ENCODE measurements at regions not wholly inside any gene's neighbourhood (a gene's known extent, or its start where the extent isn't known, plus 50 kb on each side); places are given as distances from the start of the nearest gene placed in this dataset.

DNA sequence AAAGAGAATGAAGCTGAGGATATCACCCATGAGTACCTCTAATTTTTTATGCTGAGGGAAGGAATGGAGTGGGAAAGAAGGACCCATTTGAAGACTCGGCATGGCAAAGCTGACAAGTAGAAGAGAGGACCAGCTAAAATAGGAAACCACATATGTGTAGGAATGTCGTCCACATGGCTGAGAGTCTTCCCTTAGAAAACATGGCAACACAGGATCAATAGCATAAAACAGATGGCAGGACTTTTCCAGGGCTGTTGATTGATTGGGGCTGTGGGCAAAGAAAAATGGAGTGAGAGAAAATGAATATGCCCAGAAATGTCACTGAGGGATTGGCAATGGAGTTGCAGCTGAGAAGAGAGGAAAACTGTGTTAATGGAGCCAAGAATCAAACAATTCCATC is 76.2 kb upstream of the PRICKLE2 start:
- Histone ChIP-seq H3K4me3 (ENCODE audit: low read depth, low read length) (no peak overlapping the region), H3K4me1 (ENCODE audit: control insufficient read depth, insufficient read depth, low read length, unreplicated experiment) (peaks cover 13% of the 10 kb centered on the region)

DNA sequence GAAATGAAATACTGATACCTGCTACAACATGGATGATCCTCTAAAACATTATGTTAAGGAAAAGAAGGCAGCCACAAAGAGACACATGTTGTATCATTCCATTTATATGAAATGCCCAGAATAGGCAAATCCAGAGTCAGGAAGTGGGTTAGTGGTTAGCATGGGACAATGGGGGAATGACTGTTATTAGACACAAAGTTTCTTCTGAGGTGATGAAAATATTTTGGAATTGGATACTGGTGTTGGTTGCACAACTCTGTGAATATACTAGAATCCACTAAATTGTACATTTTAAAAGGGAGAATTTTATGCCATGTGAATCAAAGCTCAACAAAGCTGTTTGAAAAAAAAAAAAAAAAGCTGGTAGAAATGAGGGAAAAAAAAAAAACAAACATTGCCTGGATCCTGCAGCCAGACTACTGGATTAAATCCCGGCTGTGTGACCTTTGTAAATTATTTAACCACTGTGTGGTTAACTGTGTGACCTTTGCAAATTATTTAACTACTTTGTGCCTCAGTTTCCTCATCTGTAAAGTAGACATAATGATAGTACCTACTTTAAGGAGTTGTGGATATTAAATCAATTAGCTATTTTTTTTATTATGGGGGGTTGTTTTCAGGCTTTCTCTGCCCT is 75.6 kb upstream of the PRICKLE2 start:
- no peaks in the 10 kb centered on the region for H3K79me2 ChIP-seq (ENCODE audit: control insufficient read depth, insufficient read depth, low read length, unreplicated experiment)
- H3K36me3 ChIP-seq (ENCODE audit: insufficient read depth, low read length) = no peaks in the 10 kb centered on the region
- H3K27ac ChIP-seq (ENCODE audit: low read depth, low read length) = peak overlapping the region; percentile 2; the same call in 1 of the 2 replicates
- no peak overlapping the region for H3K4me3 ChIP-seq (ENCODE audit: low read depth, low read length)
- peaks cover 16% of the 10 kb centered on the region for H3K4me1 ChIP-seq (ENCODE audit: control insufficient read depth, insufficient read depth, low read length, unreplicated experiment)
- no peak overlapping the region for H2AFZ ChIP-seq (ENCODE audit: low read length, unreplicated experiment)
- no peaks in the 10 kb centered on the region for H3K27me3 ChIP-seq (ENCODE audit: insufficient read depth, low read length)

More for the DNA sequence above, 76.2 kb upstream of the PRICKLE2 start:
- no peaks in the 10 kb centered on the region for H3K27me3 ChIP-seq (ENCODE audit: insufficient read depth, low read length)
- no peak overlapping the region for H2AFZ ChIP-seq (ENCODE audit: low read length, unreplicated experiment)
- no peaks in the 10 kb centered on the region for H3K36me3 ChIP-seq (ENCODE audit: insufficient read depth, low read length)
- H3K27ac ChIP-seq (ENCODE audit: low read depth, low read length) = no peak overlapping the region
- no peaks in the 10 kb centered on the region for H3K79me2 ChIP-seq (ENCODE audit: control insufficient read depth, insufficient read depth, low read length, unreplicated experiment)

DNA sequence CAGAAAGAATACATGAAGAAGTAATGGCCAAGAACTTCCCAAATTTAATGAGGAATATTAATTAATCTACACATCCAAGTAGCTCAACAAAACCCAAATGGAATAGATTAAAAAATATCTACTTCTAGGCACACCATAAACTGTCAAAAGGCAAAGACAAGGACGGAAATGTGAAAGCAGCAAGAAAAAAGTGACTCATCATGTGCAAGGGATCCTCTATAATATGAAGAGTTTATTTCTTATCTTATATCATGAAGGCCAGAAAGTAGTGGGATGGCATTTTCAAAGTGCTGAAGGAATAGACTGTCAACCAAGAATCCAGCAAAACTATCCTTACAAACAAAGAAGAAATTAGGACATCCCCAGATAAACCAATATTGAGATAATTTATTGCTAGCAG is 73.9 kb upstream of the PRICKLE2 start:
- H3K4me1 ChIP-seq (ENCODE audit: control insufficient read depth, insufficient read depth, low read length, unreplicated experiment) = peaks cover 24% of the 10 kb centered on the region
- H3K4me3 ChIP-seq (ENCODE audit: low read depth, low read length) = no peak overlapping the region
- no peaks in the 10 kb centered on the region for H3K27me3 ChIP-seq (ENCODE audit: insufficient read depth, low read length)
- no peaks in the 10 kb centered on the region for H3K79me2 ChIP-seq (ENCODE audit: control insufficient read depth, insufficient read depth, low read length, unreplicated experiment)
- H3K36me3 ChIP-seq (ENCODE audit: insufficient read depth, low read length) = no peaks in the 10 kb centered on the region
- H2AFZ ChIP-seq (ENCODE audit: low read length, unreplicated experiment) = peak overlapping the region; percentile 2
- H3K27ac ChIP-seq (ENCODE audit: low read depth, low read length) = no peak overlapping the region

DNA sequence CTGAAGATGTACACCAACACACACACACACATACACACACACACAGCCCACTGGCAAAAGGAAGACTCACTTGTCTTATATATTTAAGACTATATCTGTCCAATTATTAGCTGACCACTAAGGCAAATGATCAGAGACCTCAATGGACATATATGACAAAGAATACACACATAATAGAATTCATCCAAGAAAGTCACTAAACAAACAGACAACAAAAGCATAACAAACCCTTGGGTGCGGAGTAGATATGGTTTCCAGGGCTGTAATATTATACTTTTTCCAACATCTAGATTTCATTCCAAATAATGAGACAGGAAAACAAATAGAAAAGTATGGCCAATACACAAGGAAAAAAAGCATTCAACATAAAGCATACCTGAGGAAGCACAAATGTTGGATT is 72.3 kb upstream of the PRICKLE2 start:
- Histone ChIP-seq H3K36me3 (ENCODE audit: insufficient read depth, low read length) (no peaks in the 10 kb centered on the region), H3K27ac (ENCODE audit: low read depth, low read length) (no peak overlapping the region), H3K79me2 (ENCODE audit: control insufficient read depth, insufficient read depth, low read length, unreplicated experiment) (no peaks in the 10 kb centered on the region), H2AFZ (ENCODE audit: low read length, unreplicated experiment) (no peak overlapping the region), H3K4me1 (ENCODE audit: control insufficient read depth, insufficient read depth, low read length, unreplicated experiment) (peaks cover 24% of the 10 kb centered on the region), H3K27me3 (ENCODE audit: insufficient read depth, low read length) (no peaks in the 10 kb centered on the region), H3K4me3 (ENCODE audit: low read depth, low read length) (no peak overlapping the region)

DNA sequence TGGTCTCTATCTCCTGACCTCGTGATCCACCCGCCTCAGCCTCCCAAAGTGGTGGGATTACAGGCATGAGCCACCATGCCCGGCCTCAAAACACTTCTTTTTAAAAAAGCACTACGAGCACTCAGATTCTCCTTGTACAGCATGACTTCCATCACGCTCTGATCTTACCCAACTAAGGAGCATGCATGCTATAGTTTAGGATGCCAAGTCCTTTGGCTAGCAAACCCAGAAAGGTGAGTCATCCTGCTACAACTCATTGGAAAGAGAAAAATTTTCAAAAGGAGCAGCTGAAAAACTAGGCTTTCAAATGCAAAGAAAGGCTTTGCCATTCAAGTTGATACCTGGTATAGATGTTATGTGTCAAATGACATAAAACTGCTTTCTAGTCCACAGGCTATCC is 70.3 kb upstream of the PRICKLE2 start:
- Histone ChIP-seq H2AFZ (ENCODE audit: low read length, unreplicated experiment) (peak overlapping the region; percentile 73), H3K4me3 (ENCODE audit: low read depth, low read length) (no peak overlapping the region), H3K27me3 (ENCODE audit: insufficient read depth, low read length) (no peaks in the 10 kb centered on the region), H3K79me2 (ENCODE audit: control insufficient read depth, insufficient read depth, low read length, unreplicated experiment) (no peaks in the 10 kb centered on the region), H3K36me3 (ENCODE audit: insufficient read depth, low read length) (no peaks in the 10 kb centered on the region), H3K4me1 (ENCODE audit: control insufficient read depth, insufficient read depth, low read length, unreplicated experiment) (peaks cover 35% of the 10 kb centered on the region), H3K27ac (ENCODE audit: low read depth, low read length) (0 out of 2 replicates have a peak overlapping the region, but pooled peaks have one; percentile 9)

DNA sequence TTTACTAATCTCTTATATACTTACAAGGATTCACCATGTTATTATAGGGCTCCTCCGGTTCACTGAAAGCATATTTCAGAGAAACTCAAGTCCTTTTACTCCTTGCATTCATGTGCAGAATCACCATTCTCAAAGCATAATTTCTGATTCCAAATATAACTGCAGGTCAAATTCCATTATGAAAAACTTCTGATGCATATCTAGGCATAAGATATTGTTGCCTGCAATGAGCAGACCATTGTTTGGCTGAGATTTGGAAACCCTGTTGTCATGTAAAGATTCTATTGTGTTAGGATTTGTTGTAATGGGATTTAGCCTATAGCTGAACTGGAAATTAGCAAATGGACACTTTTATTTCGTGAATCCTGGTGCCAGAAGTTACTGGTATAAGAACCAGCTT is 69.5 kb upstream of the PRICKLE2 start:
- no peaks in the 10 kb centered on the region for H3K27me3 ChIP-seq (ENCODE audit: insufficient read depth, low read length)
- peaks cover 39% of the 10 kb centered on the region for H3K4me1 ChIP-seq (ENCODE audit: control insufficient read depth, insufficient read depth, low read length, unreplicated experiment)
- no peak overlapping the region for H2AFZ ChIP-seq (ENCODE audit: low read length, unreplicated experiment)
- no peak overlapping the region for H3K27ac ChIP-seq (ENCODE audit: low read depth, low read length)
- H3K36me3 ChIP-seq (ENCODE audit: insufficient read depth, low read length) = no peaks in the 10 kb centered on the region
- H3K4me3 ChIP-seq (ENCODE audit: low read depth, low read length) = no peak overlapping the region
- no peaks in the 10 kb centered on the region for H3K79me2 ChIP-seq (ENCODE audit: control insufficient read depth, insufficient read depth, low read length, unreplicated experiment)

DNA sequence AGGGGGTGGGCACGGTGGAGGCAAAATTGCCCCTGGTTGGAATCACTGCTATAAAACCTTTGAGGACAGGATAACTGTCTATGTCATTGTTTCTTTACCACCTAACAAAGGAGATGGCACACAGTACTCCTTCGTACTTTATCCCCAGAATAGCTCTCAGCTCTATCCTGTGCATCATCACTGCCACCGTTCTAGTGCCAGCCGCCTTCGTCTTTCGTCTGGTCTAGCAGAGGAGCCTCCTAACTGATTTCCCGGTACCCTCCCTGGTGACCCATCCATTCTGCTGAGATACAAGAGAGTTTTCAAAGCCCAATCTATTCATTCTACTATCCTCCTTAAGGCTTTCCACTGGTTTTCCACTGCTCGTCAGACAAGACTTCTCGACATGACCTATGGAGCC is 67.9 kb upstream of the PRICKLE2 start:
- Histone ChIP-seq H3K4me1 (ENCODE audit: control insufficient read depth, insufficient read depth, low read length, unreplicated experiment) (peaks cover 44% of the 10 kb centered on the region), H3K36me3 (ENCODE audit: insufficient read depth, low read length) (no peaks in the 10 kb centered on the region), H3K79me2 (ENCODE audit: control insufficient read depth, insufficient read depth, low read length, unreplicated experiment) (no peaks in the 10 kb centered on the region), H3K27ac (ENCODE audit: low read depth, low read length) (no peak overlapping the region), H3K4me3 (ENCODE audit: low read depth, low read length) (no peak overlapping the region), H3K27me3 (ENCODE audit: insufficient read depth, low read length) (no peaks in the 10 kb centered on the region), H2AFZ (ENCODE audit: low read length, unreplicated experiment) (no peak overlapping the region)

DNA sequence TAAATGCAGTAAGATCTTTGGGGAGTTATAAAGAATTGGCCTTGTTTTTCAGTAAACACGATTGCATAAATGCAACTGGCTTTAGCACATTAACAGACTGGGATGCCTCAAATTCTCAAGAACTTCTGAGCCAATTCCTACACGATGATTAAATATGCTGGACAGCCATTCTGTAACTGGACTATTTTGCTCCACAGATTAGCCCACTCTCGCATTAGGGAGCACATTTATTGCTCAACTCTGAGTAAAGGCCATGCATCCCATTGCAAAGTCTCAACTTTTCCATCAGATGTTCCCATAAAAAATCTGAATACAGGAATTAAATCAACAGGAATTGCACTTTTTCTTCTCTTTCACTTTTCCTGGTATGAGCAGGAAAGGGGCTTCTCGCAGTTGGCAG is 66.7 kb upstream of the PRICKLE2 start:
- Histone ChIP-seq H3K27me3 (ENCODE audit: insufficient read depth, low read length) (no peaks in the 10 kb centered on the region), H2AFZ (ENCODE audit: low read length, unreplicated experiment) (no peak overlapping the region), H3K4me1 (ENCODE audit: control insufficient read depth, insufficient read depth, low read length, unreplicated experiment) (peaks cover 44% of the 10 kb centered on the region), H3K27ac (ENCODE audit: low read depth, low read length) (peak overlapping the region; percentile 89), H3K36me3 (ENCODE audit: insufficient read depth, low read length) (no peaks in the 10 kb centered on the region), H3K4me3 (ENCODE audit: low read depth, low read length) (no peak overlapping the region), H3K79me2 (ENCODE audit: control insufficient read depth, insufficient read depth, low read length, unreplicated experiment) (no peaks in the 10 kb centered on the region)

DNA sequence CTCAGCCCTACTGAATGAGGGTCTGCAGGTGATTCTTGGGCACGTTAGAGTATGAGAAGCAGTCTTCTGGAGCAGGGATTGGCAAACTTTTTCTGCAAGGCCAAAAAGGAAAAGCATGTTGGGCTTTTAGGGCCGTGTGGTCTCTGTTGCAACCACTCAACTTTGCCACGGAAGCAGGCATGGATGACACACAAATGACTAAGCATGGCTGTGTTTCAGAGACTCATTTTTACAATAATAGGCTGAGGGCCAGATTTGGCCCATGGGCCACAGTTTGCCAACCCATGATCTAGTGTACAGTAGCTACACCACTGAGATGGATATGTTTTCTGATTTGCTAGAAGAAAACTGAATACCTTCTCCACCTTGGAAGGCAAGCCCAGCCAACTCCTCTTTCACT is 66.1 kb upstream of the PRICKLE2 start:
- Histone ChIP-seq H3K36me3 (ENCODE audit: insufficient read depth, low read length) (no peaks in the 10 kb centered on the region), H3K27me3 (ENCODE audit: insufficient read depth, low read length) (no peaks in the 10 kb centered on the region), H3K27ac (ENCODE audit: low read depth, low read length) (peak overlapping the region; percentile 89), H3K4me3 (ENCODE audit: low read depth, low read length) (peak overlapping the region; percentile 38; the same call in 1 of the 2 replicates), H2AFZ (ENCODE audit: low read length, unreplicated experiment) (peak overlapping the region; percentile 60), H3K4me1 (ENCODE audit: control insufficient read depth, insufficient read depth, low read length, unreplicated experiment) (peaks cover 44% of the 10 kb centered on the region), H3K79me2 (ENCODE audit: control insufficient read depth, insufficient read depth, low read length, unreplicated experiment) (no peaks in the 10 kb centered on the region)

DNA sequence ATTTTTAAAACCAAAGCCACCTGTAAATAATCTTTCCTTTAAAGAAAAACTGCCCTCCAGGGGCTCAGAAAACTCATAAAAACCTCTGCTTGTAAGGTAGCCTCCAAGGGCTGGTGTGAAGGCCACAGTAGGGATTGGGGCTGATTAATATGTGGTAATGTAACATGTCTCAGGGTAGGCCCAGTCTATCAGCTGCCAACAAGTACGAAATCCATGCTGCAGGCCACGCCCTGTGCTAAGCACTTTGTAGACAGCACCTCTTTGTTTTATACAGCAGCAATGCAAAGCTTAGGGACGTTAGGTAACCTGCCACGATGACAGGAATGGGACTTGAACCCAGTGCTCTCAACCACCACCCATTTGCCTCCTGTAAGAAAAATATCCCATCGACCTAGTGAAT is 65.6 kb upstream of the PRICKLE2 start:
- H3K27me3 ChIP-seq (ENCODE audit: insufficient read depth, low read length) = no peaks in the 10 kb centered on the region
- no peaks in the 10 kb centered on the region for H3K79me2 ChIP-seq (ENCODE audit: control insufficient read depth, insufficient read depth, low read length, unreplicated experiment)
- H3K36me3 ChIP-seq (ENCODE audit: insufficient read depth, low read length) = no peaks in the 10 kb centered on the region
- peak overlapping the region; percentile 38; the same call in 1 of the 2 replicates for H3K4me3 ChIP-seq (ENCODE audit: low read depth, low read length)
- H3K27ac ChIP-seq (ENCODE audit: low read depth, low read length) = peak overlapping the region; percentile 89
- H2AFZ ChIP-seq (ENCODE audit: low read length, unreplicated experiment) = peak overlapping the region; percentile 60
- peaks cover 40% of the 10 kb centered on the region for H3K4me1 ChIP-seq (ENCODE audit: control insufficient read depth, insufficient read depth, low read length, unreplicated experiment)

DNA sequence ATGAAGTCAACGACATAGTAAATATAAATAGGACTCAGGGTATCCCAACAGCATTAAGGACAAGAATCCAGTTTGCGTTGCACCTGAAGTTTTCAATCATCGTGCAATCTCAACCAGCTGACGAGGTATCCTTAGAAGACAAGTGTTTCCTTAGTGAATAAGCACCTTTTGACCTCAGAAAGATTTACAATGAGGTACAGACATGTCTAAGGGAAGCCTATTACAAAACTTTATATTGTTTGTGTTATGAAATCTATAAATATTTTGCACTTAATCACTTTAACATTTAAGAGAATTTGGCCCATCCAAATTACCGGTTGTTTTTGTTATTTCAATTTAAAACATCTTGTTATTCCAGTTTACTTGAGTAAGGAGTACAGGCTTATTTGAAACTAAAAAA is 64.9 kb upstream of the PRICKLE2 start:
- Histone ChIP-seq H3K36me3 (ENCODE audit: insufficient read depth, low read length) (no peaks in the 10 kb centered on the region), H3K27ac (ENCODE audit: low read depth, low read length) (peak overlapping the region; percentile 89; the same call in 1 of the 2 replicates), H3K4me3 (ENCODE audit: low read depth, low read length) (no peak overlapping the region), H3K4me1 (ENCODE audit: control insufficient read depth, insufficient read depth, low read length, unreplicated experiment) (peaks cover 34% of the 10 kb centered on the region), H2AFZ (ENCODE audit: low read length, unreplicated experiment) (no peak overlapping the region), H3K27me3 (ENCODE audit: insufficient read depth, low read length) (no peaks in the 10 kb centered on the region), H3K79me2 (ENCODE audit: control insufficient read depth, insufficient read depth, low read length, unreplicated experiment) (no peaks in the 10 kb centered on the region)
